ENCODE measurements at regions not wholly inside any gene's neighbourhood (a gene's known extent, or its start where the extent isn't known, plus 50 kb on each side); places are given as distances from the start of the nearest gene placed in this dataset.

DNA sequence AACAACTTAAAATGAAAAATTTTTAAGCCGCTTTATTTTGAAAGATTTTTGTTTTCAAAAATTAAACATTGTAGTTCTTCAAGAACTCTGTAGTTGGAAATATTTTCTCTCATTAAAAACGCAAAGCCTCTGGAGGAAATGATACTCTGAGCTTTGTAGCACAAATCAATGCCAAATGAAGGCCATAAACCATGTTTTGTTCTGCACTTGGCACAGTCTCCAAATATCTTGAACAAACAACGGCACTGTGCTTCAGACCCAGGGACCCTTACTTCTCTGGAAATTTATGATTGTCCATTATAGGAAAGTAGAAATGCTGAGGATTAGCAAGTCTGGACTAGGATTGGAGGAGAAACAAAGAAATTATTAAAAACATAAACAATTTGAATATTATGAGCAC lies 160.8 kb upstream of the BMP4 start:
- TF ChIP-seq, protein P1, sequence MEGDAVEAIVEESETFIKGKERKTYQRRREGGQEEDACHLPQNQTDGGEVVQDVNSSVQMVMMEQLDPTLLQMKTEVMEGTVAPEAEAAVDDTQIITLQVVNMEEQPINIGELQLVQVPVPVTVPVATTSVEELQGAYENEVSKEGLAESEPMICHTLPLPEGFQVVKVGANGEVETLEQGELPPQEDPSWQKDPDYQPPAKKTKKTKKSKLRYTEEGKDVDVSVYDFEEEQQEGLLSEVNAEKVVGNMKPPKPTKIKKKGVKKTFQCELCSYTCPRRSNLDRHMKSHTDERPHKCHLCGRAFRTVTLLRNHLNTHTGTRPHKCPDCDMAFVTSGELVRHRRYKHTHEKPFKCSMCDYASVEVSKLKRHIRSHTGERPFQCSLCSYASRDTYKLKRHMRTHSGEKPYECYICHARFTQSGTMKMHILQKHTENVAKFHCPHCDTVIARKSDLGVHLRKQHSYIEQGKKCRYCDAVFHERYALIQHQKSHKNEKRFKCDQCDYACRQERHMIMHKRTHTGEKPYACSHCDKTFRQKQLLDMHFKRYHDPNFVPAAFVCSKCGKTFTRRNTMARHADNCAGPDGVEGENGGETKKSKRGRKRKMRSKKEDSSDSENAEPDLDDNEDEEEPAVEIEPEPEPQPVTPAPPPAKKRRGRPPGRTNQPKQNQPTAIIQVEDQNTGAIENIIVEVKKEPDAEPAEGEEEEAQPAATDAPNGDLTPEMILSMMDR (IDR thresholded peaks at IDR 0.05): no peak
- TF ChIP-seq, protein P2, sequence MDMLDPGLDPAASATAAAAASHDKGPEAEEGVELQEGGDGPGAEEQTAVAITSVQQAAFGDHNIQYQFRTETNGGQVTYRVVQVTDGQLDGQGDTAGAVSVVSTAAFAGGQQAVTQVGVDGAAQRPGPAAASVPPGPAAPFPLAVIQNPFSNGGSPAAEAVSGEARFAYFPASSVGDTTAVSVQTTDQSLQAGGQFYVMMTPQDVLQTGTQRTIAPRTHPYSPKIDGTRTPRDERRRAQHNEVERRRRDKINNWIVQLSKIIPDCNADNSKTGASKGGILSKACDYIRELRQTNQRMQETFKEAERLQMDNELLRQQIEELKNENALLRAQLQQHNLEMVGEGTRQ (IDR thresholded peaks at IDR 0.05; ENCODE audit: borderline replicate concordance, low read depth, low read length): no peak
- TF ChIP-seq CHD2 (IDR thresholded peaks at IDR 0.05; ENCODE audit: low read length, partially characterized antibody) (no peak), MXI1 (IDR thresholded peaks at IDR 0.05; ENCODE audit: low read depth, low read length) (no peak)
- TF ChIP-seq, protein P3, sequence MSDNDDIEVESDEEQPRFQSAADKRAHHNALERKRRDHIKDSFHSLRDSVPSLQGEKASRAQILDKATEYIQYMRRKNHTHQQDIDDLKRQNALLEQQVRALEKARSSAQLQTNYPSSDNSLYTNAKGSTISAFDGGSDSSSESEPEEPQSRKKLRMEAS (IDR thresholded peaks at IDR 0.05; ENCODE audit: low read depth): no peak

Measured in SK-N-SH (cell line).